NOMO-1 treated with DMSO at 0.1 percent for 48 hours (cell line): ENCODE measurements at regions not wholly inside any gene's neighbourhood (a gene's known extent, or its start where the extent isn't known, plus 50 kb on each side); places are given as distances from the start of the nearest gene placed in this dataset.

Experiments used
- DNase-seq: peaks from one replicate; lab custom pipeline; 2025; ENCODE audit not compliant: unreplicated experiment; lab: John Stamatoyannopoulos, UW

- no peak for DNase-seq
Measured at GRCh38 chr2:167534443-167534842, 646.2 kb downstream of the XIRP2 start.

- DNase-seq, result no peak
Measured at GRCh38 chr2:167524786-167525185, 636.5 kb downstream of the XIRP2 start.

DNA sequence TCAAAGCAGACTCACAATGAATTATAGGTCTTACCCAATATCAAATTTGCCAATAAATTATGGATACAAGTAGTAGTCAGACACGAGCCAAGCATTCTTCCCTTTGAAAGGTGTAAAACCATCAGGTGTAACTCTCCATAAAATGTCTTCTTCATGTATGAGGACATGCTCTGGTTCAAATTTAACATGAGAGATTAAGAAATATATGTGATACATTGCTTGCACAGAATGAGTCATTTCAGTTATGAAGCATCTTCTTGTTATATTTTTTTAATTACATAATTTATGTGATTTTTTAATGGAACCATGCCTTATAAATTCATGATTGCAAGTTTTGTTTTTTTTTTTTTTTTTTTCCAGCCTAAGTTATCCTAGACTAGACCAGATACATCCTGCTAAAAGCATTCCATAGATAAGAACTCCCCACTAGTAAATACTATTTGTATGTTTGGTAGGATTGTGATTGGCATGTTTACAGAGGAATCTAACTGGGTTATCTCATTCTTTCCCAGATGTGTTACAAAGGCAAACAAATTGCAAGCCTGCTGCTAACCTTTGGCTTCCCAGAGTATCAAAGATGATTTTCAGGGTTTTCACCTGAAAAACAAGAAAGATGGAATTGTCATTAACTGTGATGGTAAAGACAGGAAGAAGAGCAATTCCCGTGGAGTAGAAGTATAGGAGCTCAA, 621.9 kb downstream of the XIRP2 start:
- no peak for DNase-seq

GRCh38 chr2:167509586-167509985, 621.3 kb downstream of the XIRP2 start:
- no peak for DNase-seq

GRCh38 chr2:167508709-167509108, 620.4 kb downstream of the XIRP2 start:
- DNase-seq, result no peak

GRCh38 chr2:167506395-167506794, 618.1 kb downstream of the XIRP2 start:
- DNase-seq, result no peak

GRCh38 chr2:167504695-167505094, 616.4 kb downstream of the XIRP2 start:
- DNase-seq, result no peak

GRCh38 chr2:167504061-167504460, 615.8 kb downstream of the XIRP2 start:
- no peak for DNase-seq

- DNase-seq, result no peak
Measured at GRCh38 chr2:167501618-167502017, 613.3 kb downstream of the XIRP2 start.

GRCh38 chr2:167493862-167494261, 605.6 kb downstream of the XIRP2 start:
- DNase-seq, result no peak

DNA sequence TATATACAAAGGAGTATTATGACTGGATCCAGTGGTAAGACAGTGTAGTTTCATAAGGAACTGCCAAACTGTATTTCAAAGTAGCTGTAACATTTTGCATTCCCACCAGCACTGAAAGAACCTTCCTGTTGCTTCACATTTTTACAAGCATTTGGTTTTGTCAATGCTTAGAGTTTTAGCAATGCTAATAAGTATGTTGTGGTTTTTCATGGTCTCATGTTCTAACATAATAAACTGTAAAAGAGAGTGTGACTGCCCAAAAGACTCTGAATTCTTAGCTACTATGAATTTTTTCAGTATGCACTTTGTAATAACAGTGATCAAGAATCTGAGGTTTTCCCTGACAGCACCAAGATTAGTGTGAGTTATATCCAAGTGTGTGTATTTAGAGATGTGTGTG, 604.2 kb downstream of the XIRP2 start:
- no peak for DNase-seq

DNA sequence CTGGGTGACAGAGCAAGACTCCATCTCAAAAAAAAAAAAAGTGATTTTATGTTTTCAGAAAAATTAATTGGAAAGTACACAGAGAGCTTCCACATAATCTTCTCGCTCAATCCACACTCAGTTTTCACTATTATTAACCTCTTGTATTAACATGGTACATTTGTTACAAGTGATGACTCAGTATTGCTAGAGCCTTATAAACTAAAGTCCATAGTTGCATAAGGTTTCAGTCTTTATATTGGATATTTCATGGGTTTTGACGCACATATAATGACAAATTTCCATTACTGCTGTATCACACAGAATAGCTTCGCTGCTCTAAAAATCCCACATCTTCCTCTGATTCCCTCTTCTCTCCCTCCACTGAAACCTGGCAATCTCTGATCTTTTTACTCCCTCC, 603.5 kb downstream of the XIRP2 start:
- no peak for DNase-seq

GRCh38 chr2:167490455-167490854, 602.2 kb downstream of the XIRP2 start:
- DNase-seq, result no peak

GRCh38 chr2:167489325-167489724, 601.0 kb downstream of the XIRP2 start:
- DNase-seq, result no peak

DNA sequence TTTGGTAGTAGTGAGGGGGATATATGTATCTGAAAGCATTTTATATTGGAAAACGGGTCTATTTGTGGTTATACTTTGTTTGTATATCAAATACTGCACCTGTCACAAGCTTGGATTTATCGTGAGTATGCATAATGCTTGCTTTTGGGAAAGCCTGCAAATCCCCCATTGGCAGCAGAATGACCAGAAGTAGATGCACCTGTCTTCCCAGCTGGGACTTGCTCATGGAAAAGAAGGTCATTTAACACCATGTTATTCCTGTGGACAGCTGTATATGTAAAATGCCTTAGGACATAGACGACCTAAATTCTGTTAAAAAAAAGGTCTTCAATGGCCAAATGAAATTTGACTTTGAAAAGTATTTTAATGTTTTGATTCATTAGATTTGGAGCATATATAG, 599.4 kb downstream of the XIRP2 start:
- DNase-seq, result no peak

GRCh38 chr2:167484875-167485274, 596.6 kb downstream of the XIRP2 start:
- DNase-seq, result no peak

DNA sequence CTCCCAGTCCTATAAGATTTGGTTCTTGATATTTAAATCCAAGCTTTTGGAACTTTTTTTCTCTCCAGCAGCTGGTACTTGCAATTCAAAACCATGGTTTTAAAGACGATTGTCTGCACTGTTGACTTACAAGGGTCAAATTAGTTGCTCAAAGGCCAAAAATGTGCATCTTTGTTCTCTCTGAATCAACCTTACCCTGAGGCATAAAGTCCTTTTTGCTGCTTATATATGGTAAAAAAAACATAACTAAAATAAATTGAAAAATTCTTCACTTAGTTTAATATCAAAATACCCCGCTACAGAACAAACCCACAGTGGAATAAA, 592.7 kb downstream of the XIRP2 start:
- no peak for DNase-seq

GRCh38 chr2:167480232-167480985, 592.1 kb downstream of the XIRP2 start:
- no peak for DNase-seq

DNA sequence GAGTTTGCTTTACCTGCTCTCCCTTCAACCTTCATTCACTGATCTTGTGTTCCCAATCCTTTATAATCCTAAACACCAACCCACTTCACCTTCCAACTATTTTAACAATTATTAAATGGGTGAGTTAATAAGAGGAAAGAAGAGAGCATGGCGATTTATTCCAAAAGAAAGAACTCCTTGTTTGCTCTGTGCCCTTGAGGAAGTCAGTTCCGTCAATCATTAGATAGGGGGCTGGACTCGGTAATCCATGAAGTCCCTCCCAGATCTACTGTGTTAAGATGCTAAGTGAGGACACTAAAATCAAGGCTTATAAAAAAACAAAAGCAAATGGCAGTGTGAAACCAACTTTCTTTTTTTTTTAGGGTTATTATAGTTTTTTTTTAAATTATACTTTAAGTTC, 589.9 kb downstream of the XIRP2 start:
- DNase-seq, result no peak

- no peak for DNase-seq
Measured at GRCh38 chr2:167475791-167476190, 587.5 kb downstream of the XIRP2 start.

DNA sequence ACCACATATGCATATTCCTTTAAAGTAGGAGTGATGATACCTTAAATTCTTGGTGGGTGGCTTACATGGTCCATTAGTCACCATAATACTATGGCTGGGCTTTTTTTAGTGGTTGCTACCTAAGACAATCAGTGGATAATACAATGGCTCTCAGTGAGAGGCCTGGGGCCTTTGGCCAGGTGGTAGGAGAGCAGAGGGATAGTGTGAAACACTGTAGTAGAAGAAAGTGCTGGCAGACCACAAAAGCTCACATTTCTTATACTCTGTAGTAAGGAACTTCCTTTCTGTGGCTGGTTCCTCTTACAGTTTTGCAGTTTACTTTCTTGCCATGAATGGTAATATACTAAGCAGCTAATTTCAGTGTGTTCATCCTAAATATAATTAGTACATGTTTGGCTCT, 583.5 kb downstream of the XIRP2 start:
- no peak for DNase-seq

- no peak for DNase-seq
Measured at GRCh38 chr2:167471332-167471731, 583.1 kb downstream of the XIRP2 start.

- no peak for DNase-seq
Measured at GRCh38 chr2:167462379-167462778, 574.1 kb downstream of the XIRP2 start.
